ENCODE measurements at regions not wholly inside any gene's neighbourhood (a gene's known extent, or its start where the extent isn't known, plus 50 kb on each side); places are given as distances from the start of the nearest gene placed in this dataset.

GRCh38 chr6:119915971-119916370 is 566.4 kb upstream of the MAN1A1 start:
- TF ChIP-seq USF2 (CRISPR knock-in tag; IDR thresholded peaks at IDR 0.05) (no peak), LCOR (CRISPR knock-in tag; IDR thresholded peaks at IDR 0.05) (no peak), ZNF644 (tag; IDR thresholded peaks at IDR 0.05; ENCODE audit: low read depth) (no peak), STAG1 (CRISPR knock-in tag; IDR thresholded peaks at IDR 0.05; ENCODE audit: borderline replicate concordance) (no peak), CBX5 (IDR thresholded peaks at IDR 0.05; ENCODE audit: borderline replicate concordance, low read depth) (no peak), HNRNPL (IDR thresholded peaks at IDR 0.05; ENCODE audit: low read depth, low read length) (no peak), REST (IDR thresholded peaks at IDR 0.05; ENCODE audit: borderline replicate concordance) (no peak), REST (CRISPR knock-in tag; IDR thresholded peaks at IDR 0.05; ENCODE audit: low read depth) (no peak), HMG20B (CRISPR knock-in tag; IDR thresholded peaks at IDR 0.05) (no peak)
- TF ChIP-seq, protein P1, sequence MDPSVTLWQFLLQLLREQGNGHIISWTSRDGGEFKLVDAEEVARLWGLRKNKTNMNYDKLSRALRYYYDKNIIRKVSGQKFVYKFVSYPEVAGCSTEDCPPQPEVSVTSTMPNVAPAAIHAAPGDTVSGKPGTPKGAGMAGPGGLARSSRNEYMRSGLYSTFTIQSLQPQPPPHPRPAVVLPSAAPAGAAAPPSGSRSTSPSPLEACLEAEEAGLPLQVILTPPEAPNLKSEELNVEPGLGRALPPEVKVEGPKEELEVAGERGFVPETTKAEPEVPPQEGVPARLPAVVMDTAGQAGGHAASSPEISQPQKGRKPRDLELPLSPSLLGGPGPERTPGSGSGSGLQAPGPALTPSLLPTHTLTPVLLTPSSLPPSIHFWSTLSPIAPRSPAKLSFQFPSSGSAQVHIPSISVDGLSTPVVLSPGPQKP (CRISPR knock-in tag; IDR thresholded peaks at IDR 0.05): no peak
- TF ChIP-seq, protein P2, sequence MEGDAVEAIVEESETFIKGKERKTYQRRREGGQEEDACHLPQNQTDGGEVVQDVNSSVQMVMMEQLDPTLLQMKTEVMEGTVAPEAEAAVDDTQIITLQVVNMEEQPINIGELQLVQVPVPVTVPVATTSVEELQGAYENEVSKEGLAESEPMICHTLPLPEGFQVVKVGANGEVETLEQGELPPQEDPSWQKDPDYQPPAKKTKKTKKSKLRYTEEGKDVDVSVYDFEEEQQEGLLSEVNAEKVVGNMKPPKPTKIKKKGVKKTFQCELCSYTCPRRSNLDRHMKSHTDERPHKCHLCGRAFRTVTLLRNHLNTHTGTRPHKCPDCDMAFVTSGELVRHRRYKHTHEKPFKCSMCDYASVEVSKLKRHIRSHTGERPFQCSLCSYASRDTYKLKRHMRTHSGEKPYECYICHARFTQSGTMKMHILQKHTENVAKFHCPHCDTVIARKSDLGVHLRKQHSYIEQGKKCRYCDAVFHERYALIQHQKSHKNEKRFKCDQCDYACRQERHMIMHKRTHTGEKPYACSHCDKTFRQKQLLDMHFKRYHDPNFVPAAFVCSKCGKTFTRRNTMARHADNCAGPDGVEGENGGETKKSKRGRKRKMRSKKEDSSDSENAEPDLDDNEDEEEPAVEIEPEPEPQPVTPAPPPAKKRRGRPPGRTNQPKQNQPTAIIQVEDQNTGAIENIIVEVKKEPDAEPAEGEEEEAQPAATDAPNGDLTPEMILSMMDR (IDR thresholded peaks at IDR 0.05 in 2 of 3, conservative IDR thresholded peaks at IDR 0.05 in 1 of 3; ENCODE audit: insufficient read depth in 2 of 3, low read depth in 1 of 3, low read length in 3 of 3): no peak
